ENCODE measurements at regions not wholly inside any gene's neighbourhood (a gene's known extent, or its start where the extent isn't known, plus 50 kb on each side); places are given as distances from the start of the nearest gene placed in this dataset.
A peak's percentile ranks its signal among the peaks of the same experiment; 100 is the strongest.

DNA sequence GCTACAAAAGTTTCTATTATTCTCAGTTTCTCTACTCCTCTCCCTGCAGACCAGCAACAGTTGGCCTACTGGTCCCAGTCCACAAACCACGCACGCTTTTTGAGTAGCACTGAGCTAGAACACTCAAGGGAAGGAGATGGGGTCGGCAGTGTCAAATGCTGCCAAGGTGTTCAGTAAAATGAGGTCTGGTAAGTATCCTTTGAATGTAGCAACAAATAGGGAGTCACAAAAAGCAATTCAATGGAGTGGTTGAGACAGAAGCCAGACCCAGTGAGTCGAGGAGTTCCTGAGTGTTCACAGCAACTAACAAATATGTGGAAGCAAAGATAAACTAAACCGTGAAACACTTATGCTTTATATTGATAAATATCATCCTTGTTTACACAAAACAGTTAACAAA lies 355.7 kb downstream of the MID1IP1 start:
- Histone ChIP-seq H3K4me3 (no peak overlapping the region), H3K4me1 (no peaks in the 10 kb centered on the region), H3K27ac (no peak overlapping the region), H3K27me3 (peaks cover 0 to 9% (median 1%) of the 10 kb centered on the region in 4 donors), H3K9me3 (no peaks in the 10 kb centered on the region), H3K36me3 (no peaks in the 10 kb centered on the region)
- intact Hi-C loops (cut with DNase I) = loop anchor here in 1 of 3 donors (10.0 kb wide), 1 partner anchor 392 kb away; no protein-coding TSS in a partner anchor
- no peak for ATAC-seq
- TF ChIP-seq, protein P1, sequence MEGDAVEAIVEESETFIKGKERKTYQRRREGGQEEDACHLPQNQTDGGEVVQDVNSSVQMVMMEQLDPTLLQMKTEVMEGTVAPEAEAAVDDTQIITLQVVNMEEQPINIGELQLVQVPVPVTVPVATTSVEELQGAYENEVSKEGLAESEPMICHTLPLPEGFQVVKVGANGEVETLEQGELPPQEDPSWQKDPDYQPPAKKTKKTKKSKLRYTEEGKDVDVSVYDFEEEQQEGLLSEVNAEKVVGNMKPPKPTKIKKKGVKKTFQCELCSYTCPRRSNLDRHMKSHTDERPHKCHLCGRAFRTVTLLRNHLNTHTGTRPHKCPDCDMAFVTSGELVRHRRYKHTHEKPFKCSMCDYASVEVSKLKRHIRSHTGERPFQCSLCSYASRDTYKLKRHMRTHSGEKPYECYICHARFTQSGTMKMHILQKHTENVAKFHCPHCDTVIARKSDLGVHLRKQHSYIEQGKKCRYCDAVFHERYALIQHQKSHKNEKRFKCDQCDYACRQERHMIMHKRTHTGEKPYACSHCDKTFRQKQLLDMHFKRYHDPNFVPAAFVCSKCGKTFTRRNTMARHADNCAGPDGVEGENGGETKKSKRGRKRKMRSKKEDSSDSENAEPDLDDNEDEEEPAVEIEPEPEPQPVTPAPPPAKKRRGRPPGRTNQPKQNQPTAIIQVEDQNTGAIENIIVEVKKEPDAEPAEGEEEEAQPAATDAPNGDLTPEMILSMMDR (IDR thresholded peaks at IDR 0.05) = no peak
- 50 to 63% methylated on average over 5 of the region's 5 CpGs for WGBS, 2 donors
- DNase-seq = no peak
- FAIRE-seq = peak; percentile 66

DNA sequence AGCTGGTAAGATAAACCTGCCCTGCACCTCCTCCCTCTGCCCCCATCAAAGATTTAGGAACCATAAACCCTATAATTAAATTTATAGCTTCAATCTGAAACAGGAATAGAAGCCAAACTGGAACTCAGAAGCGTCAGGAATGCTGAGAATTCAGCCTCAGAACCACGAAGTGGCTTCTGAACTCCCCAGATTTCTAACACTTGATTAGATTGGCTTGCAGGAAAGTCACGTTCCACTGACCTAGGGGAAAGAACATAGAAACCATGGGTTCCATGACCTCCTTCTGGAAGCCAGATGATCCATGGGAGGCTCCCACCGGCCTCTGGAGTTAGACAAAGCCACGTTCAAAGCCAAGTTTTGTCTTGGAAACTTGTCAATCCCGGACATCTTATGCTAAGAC lies 356.5 kb downstream of the MID1IP1 start:
- no peak overlapping the region for H3K4me3 ChIP-seq
- DNase-seq (no peak), FAIRE-seq (no peak), ATAC-seq (no peak)
- peaks cover 0 to 9% (median 1%) of the 10 kb centered on the region in 4 donors for H3K27me3 ChIP-seq
- TF ChIP-seq, protein P1 (IDR thresholded peaks at IDR 0.05) = no peak
- H3K4me1 ChIP-seq = no peaks in the 10 kb centered on the region
- 39 to 52% methylated on average over 6 of the region's 6 CpGs for WGBS, 2 donors
- H3K27ac ChIP-seq = no peak overlapping the region
- intact Hi-C loops (cut with DNase I) = loop anchor here in 1 of 3 donors (10.0 kb wide), 1 partner anchor 393 kb away; no protein-coding TSS in a partner anchor
- no peaks in the 10 kb centered on the region for H3K9me3 ChIP-seq
- no peaks in the 10 kb centered on the region for H3K36me3 ChIP-seq

DNA sequence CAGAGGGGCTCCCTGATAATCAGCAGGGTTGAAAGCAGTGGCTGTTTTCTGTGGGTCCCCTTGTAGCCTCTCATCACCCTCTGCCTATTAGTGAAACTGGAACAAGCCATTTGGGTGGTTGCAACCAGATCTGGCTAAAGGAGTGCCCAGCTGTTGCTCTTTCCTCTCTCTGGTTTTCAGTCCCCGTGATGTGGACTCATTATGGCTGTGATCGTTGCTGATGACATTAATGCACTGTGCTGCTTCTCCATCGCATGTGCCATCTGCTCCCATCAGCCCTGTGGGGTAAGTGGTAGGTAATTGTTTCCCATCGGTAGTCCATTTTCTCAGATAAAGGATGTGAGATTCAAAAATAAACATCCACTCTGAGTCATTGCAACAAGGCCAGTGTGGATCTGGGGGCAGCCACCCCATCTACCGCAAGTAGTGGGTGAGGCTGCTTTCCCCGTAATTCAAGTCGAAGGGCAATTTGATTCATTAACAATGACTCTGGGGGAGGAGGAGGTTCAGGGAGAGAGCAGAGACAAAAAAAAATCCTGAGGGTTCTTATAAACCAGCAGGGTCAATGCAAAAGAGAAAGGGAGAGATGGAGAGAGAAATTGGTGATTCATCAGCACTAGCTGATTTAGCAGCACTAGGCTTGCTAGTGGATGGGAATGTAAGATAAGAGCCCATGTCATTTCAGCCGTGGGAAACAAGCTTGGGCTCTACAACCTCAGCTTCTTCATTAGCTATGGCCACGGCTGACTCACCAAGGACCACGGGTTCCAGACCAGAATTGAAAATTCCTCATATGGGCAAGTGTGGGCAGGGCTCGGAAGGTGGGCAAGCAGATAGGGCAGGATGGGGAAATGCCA lies 357.8 kb downstream of the MID1IP1 start:
- Histone ChIP-seq H3K36me3 (no peaks in the 10 kb centered on the region), H3K9me3 (no peaks in the 10 kb centered on the region), H3K27me3 (peaks cover 0 to 9% (median 1%) of the 10 kb centered on the region in 4 donors), H3K4me1 (no peaks in the 10 kb centered on the region), H3K27ac (no peak overlapping the region), H3K4me3 (no peak overlapping the region)
- DNase-seq (no peak), ATAC-seq (peak in 3 of 4 donors; percentile 39 to 70 (median 65)), FAIRE-seq (no peak)
- intact Hi-C loops (cut with DNase I) = loop anchor here in 1 of 3 donors (10.0 kb wide), 1 partner anchor 394 kb away; no protein-coding TSS in a partner anchor
- TF ChIP-seq, protein P1 (IDR thresholded peaks at IDR 0.05) = no peak
- 71 to 78% methylated on average over 11 of the region's 11 CpGs for WGBS, 2 donors

DNA sequence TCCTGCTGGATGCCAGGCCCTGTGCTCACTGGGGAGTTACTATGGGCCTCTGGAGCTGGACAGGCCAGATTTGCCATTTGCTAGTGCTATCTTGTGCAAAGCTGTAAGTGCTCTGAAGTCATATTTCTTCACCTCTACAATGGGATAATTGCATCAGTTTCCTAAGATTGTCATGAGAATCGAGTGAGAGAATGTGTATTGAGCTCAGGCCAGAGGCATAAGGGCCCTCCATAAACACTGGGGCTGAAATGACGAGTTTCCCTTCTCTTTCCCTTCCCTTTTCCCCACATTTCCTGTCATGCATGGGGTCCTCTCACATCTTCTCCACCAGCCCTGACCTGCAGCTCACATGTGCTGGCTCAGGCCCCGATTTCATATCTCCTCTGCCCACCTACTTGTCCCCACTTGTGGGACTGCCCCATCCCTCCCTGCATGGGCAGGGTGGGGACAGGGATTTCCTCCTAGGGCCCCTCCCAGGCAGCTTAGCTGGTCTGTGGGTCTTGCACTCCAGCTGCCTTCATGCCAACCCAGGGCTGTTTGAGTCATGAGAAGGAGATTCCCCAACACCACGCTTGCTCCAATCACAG lies 358.8 kb downstream of the MID1IP1 start:
- intact Hi-C loops (cut with DNase I) = loop anchor here in 1 of 3 donors (10.0 kb wide), 1 partner anchor 395 kb away; no protein-coding TSS in a partner anchor
- FAIRE-seq = no peak

More for the DNA sequence above, 358.8 kb downstream of the MID1IP1 start:
- no peaks in the 10 kb centered on the region for H3K4me1 ChIP-seq
- 73 to 82% methylated on average over 4 of the region's 4 CpGs for WGBS, 2 donors
- H3K27ac ChIP-seq = no peak overlapping the region
- H3K36me3 ChIP-seq = no peaks in the 10 kb centered on the region
- no peak overlapping the region for H3K4me3 ChIP-seq
- H3K9me3 ChIP-seq = no peaks in the 10 kb centered on the region
- TF ChIP-seq, protein P1 (IDR thresholded peaks at IDR 0.05) = no peak
- ATAC-seq (no peak), DNase-seq (no peak)
- peaks cover 0 to 9% (median under 1%) of the 10 kb centered on the region in 4 donors for H3K27me3 ChIP-seq
